Suppressor macrophage (primary cell): ENCODE measurements at regions not wholly inside any gene's neighbourhood (a gene's known extent, or its start where the extent isn't known, plus 50 kb on each side); places are given as distances from the start of the nearest gene placed in this dataset.
A peak's percentile ranks its signal among the peaks of the same experiment; 100 is the strongest.

Experiments
- DNase-seq, 4 experiments: peaks; one replicate each; pipeline ENCODE4 v3.0.0-alpha.2; 2020 to 2022

- DNase-seq = no peak
These were observed 243.0 kb upstream of the GJB5 start for GRCh38 chr1:34511802-34512201.

GRCh38 chr1:34518146-34518699, 236.6 kb upstream of the GJB5 start:
- DNase-seq = no peak

GRCh38 chr1:34520111-34520510, 234.7 kb upstream of the GJB5 start:
- no peak for DNase-seq

- no peak for DNase-seq
These were observed 230.1 kb upstream of the GJB5 start for GRCh38 chr1:34524783-34525182.

- peak in 2 of 4 experiments; percentile 42 to 52 for DNase-seq
These were observed 224.7 kb upstream of the GJB5 start for GRCh38 chr1:34529935-34530859.

DNA sequence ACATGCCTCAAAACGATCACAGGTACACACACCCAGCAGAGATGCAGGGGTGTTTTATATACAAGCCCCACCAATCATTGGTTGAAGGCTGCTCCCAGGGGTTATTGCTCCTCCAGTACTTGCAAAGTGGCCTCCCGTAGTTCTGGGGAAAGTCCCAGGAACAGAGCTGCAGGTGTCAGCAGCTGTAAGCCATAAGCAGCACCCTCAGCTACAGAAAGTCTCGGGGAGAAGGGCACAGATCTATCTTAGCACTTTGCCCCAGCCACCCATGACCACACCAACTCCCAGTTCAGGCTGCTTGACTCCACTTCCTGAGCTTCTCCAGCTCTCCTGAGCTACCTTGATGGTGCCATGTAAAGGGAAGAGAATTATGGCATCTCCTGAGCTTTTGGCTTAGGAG, 222.7 kb upstream of the GJB5 start:
- DNase-seq = no peak

DNA sequence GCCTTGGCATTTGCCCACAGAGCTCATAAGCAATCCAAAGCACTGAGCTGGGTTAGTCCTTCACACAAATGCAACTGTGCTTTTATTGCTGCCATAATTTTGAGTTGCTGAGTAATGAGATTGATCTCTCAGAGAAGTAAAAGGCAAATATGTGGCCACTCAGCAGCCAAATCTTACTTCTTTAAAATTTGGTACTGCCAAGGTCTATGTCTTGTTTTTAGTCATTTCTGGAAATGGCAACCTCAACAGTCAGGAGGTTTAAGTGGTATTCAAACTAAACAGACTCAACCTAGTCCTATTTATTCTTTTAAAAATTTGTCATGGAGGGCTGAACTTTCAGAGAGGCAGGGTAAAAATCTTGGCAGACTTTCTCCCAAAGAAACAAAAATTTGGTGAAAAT, 216.4 kb upstream of the GJB5 start:
- DNase-seq = no peak

GRCh38 chr1:34547046-34547674, 207.7 kb upstream of the GJB5 start:
- peak in 3 of 4 experiments; percentile 15 to 34 (median 24) for DNase-seq

DNA sequence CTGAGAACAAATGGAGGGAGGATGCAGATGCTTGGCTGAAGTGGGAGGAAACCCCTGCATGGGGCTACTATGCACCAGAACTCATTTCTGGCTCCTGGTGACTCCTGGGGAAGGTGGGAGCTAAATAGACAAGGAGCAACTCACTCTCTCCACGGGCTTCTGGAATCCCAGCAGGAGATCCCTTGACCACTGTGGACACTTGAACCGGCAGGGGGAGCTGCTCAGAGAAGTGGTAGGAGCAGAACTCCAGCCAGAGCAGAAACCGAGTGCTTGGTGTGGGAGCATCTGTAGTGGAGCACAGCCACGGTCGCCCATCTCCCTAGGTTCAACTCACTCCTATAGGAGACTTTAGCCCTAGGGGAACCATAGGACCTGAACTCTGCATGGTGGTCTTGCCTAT, 205.6 kb upstream of the GJB5 start:
- DNase-seq = peak; percentile 22 to 62 (median 45)

GRCh38 chr1:34578306-34578705, 176.5 kb upstream of the GJB5 start:
- no peak for DNase-seq

DNA sequence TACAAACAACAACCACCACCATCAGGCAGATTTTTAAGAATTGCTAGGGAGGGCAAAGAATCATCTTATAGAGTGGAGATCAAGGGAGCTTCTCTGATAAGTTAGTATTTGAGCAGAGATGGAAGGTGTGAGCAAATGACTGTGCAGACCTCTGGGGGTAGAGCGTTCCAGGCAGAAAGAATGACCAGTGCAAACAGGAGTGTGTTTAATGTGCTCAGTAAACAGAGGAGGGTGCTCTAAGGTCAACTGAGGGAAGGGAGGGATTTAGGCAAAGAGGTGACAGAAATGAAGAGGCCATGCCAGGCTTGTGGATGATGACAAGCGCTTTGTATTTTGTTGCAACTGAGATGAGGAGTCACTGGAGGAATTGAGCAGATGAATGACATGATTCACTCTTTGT, 172.5 kb upstream of the GJB5 start:
- no peak for DNase-seq

DNA sequence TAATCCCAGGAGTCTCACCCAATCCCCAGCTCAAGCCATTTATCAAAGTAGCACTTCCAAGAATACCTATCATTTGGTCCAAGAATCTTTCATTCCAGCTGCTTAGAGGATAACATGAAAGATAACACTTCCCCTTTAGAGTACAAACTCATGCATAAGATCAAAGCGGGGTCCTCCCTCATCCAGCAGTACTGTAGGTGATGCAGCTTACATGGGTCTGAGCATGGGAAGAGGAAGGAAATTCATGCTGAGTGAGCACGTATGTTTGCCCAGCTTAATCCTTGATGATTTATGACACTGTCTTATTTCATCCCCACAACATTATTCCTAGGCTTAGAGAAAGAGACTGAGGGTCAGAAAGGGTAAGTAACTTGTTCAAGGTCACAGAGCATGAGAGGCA, 167.1 kb upstream of the GJB5 start:
- DNase-seq = no peak

DNA sequence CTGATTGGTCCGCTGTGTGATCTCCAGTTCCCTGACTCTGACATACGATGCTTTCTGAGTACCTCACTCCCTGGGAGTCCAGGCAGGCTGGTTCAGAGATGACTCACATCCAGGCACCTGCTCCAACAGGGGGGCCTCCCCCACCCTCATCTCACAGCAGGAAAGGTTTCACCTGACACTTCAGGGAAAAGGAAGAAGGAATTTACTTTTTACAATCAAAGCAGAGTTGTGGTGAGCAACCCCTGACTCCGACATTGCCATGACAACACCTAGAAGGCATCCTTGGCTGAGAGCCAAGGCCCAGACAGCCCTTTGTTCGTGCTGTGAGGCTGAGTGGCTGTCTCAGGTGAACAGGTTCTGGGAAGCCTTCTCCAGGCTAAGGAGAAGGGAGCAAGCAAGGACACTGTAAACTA, 164.6 kb upstream of the GJB5 start:
- DNase-seq = no peak

DNA sequence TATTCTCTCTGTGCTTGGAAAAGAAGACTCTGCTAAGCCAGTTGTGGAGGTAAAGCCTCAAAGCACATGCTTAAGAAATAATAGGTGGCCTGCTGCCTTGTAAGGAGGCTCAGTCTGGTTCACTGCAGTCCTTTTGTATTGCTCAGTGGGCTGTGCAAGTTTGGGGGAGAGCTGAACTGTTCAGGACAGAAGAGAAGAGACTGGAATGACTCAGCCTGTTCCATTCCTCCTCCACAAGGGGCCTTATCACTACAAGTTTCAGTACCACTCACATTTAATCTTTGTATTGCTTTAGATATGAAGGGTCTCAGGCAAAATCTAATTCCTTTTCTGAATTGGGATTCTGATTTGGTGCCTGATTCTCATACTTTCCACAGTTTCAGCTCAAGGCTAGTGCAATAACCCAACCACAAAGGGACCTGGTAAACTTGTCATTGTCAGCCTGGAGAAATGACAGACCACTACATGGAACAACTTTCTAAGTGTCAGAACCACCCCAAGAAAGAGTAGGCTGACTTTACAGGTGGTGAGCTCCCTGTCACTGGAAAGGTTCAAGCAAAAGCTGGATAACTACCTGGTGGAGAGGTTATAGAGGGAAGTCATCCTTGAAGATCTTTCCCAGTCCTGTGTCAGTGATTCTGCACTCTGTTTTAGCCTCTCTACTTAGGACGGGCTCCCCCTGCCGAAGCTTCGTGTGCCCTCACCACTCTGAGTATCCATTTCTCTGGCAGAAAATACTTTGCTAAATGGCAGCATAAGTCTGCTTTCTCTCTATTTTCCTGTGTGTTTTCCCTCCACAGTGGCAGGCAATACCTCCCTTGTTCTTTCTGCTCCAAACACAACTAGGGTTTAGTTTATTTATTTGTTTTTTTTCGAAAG, 162.9 kb upstream of the GJB5 start:
- no peak for DNase-seq

GRCh38 chr1:34597877-34598514, 156.9 kb upstream of the GJB5 start:
- peak; percentile 66 to 91 (median 80) for DNase-seq

DNA sequence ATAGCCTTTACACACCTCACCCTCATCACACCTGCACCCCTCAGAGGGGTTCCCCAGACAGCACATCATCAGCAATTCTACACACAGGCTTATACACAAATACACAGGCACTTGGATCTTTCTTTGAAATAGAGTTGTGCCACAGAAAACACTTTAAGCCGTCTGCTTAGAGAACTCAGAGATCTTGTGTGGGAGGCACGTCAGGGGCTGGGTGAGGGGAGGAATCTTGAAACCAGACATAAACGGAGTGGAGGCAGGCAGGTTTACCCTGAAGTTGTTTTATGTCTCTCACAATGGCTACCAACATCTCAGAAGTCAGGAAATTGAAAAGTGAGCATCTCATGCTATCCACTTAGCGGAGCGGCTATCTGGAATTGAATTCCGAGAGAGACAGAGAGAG, 151.9 kb upstream of the GJB5 start:
- no peak for DNase-seq

- no peak for DNase-seq
These were observed 151.3 kb upstream of the GJB5 start for GRCh38 chr1:34603594-34603993.

GRCh38 chr1:34606504-34606903, 148.3 kb upstream of the GJB5 start:
- DNase-seq = no peak

GRCh38 chr1:34610063-34610462, 144.8 kb upstream of the GJB5 start:
- no peak for DNase-seq

DNA sequence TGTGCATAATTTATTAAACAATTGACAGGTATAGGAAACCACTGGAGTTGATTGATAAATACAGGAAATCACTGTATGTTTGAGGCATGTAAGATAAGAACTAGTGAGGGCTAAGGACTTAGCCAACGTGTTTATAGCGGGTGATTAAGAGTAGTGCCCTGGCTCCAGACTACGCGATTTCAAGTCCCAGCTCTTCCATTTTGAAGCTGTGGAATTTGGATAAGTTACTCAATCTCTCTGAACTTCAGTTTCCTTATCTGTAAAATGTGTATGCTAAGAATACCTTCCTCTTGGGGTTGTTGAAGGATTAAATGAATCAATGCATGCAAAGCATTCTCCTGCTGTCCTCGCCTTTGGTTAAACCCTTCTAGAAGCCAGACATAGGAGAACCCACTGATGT, 143.3 kb upstream of the GJB5 start:
- DNase-seq = no peak

DNA sequence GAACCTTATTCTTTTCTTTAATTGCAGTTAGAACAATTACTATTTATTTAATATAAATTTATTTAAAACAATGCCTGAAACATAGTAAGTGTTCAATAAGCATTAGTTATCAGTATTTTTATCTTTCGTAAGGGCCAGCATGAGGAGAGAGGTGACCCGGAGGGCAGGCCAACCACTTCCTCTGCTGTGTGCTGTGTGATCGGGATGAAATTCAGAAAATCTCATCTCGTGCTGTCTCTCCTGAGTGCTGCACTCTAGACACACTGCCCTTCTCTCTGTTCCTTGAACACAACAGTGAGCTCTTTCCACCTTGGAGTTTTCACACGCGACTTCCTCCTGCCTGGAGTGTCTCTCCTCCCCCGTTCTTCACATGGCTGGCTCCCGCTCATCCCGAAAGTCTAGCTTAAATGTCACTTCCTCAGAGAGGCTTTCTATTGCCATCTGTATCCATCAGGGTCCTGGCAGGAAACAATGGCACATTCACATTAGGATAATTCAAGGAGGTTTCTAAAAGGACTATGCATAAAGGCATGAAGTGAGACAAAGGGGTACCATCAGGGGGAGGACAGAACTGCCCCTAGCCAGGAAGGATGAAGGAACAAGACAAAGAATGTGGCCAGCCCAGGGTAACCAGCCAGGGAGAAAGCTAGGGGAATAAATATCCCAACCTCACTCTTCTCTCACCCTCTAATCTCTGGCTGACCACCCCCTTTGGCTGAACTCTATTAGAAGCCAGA, 142.6 kb upstream of the GJB5 start:
- DNase-seq = peak in 1 of 4 experiments; percentile 10
